HepG2 (cell line): ENCODE measurements at regions not wholly inside any gene's neighbourhood (a gene's known extent, or its start where the extent isn't known, plus 50 kb on each side); places are given as distances from the start of the nearest gene placed in this dataset.
"Not testable (repeated sequence)": the region's sequence is repeated elsewhere in the genome, so short reads cannot be mapped to it uniquely, and the experiment has no call there.

ENCODE experiments used
- ATAC-seq: fragments of 200-7000 bp; cut with Tn5 transposase; 3 replicates; pipeline ENCODE4 v1.9.1; 2020; ENCODE audit warnings: mild to moderate bottlenecking, moderate library complexity
- BruUV-seq: library from RNA; stranded (reverse); fragments of 400-500 nt; replicated peaks from 2 replicates; lab custom pipeline; 2021; lab: Mats Ljungman, UMichigan
- CTCF ChIA-PET: fragments of 300-600 bp; formaldehyde crosslinking; extraction: SDS; loops from one replicate; lab custom pipeline; 2021; ENCODE audit warnings: low total read pairs, inconsistent platforms, low intra/inter-chr PET ratio; lab: Yijun Ruan, JAX
- POLR2A ChIA-PET: fragments of 350-600 bp; sonication (Branson Sonifier 250); formaldehyde crosslinking; loops from one replicate; lab custom pipeline; 2020; ENCODE audit warnings: antibody characterized with exemption, inconsistent platforms; lab: Yijun Ruan, JAX
- DNase-seq: peaks from one replicate; pipeline ENCODE4 v3.0.0-alpha.2; 2015; ENCODE audit warnings: low spot score
- FAIRE-seq: peaks from 3 replicates; lab custom pipeline; 2011; peaks lifted over from hg19 to GRCh38; lab: Jason Lieb, UNC
- H2AFZ ChIP-seq: one replicate; pipeline ENCODE4 v1.6.1; 2011; ENCODE audit warnings: low read length, inconsistent platforms
- H3K27ac ChIP-seq: fragments of 300-600 bp; 3 replicates; pipeline ENCODE4 v1.8.0; 2011; ENCODE audit warnings: mixed run types, mild to moderate bottlenecking, mixed read lengths, low read length, inconsistent platforms; ENCODE audit not compliant: insufficient read depth; ENCODE audit errors: extremely low read length
- H3K27me3 ChIP-seq, 2 experiments: fragments of 200-600 bp in 1 of 2; 2 replicates in 1 of 2; 3 replicates in 1 of 2; pipeline versions ENCODE4 v1.6.0 to v1.8.0; 2011; ENCODE audit warnings: low read length in 2 of 2, mild to moderate bottlenecking in 2 of 2, moderate library complexity in 2 of 2, inconsistent platforms in 1 of 2; ENCODE audit not compliant: insufficient read depth in 2 of 2, control insufficient read depth in 1 of 2
- H3K36me3 ChIP-seq, 2 experiments: fragments of 200-600 bp in 1 of 2; replicated peaks in 1 of 2; 2 replicates in 1 of 2; 3 replicates in 1 of 2; pipeline versions ENCODE4 v1.5.1 to v1.8.0; 2011; ENCODE audit warnings: low read length in 2 of 2, inconsistent platforms in 1 of 2; ENCODE audit not compliant: insufficient read depth in 2 of 2, control insufficient read depth in 1 of 2
- H3K4me1 ChIP-seq: 2 replicates; pipeline ENCODE4 v1.5.1; 2012; ENCODE audit warnings: low read length, inconsistent platforms; ENCODE audit not compliant: insufficient read depth
- H3K4me2 ChIP-seq: 2 replicates; pipeline ENCODE4 v1.6.0; 2011; ENCODE audit warnings: low read depth, low read length, inconsistent platforms
- H3K4me3 ChIP-seq, 3 experiments: fragments of 200-600 bp in 1 of 3; sonication (generic), shearing (Covaris generic) in 1 of 3; replicated peaks in 1 of 3; 2 replicates each; pipeline ENCODE4 v1.5.1; 2011 to 2016; ENCODE audit warnings: low read length in 3 of 3, inconsistent platforms in 2 of 3, low read depth in 2 of 3, mild to moderate bottlenecking in 2 of 3, control low read depth in 1 of 3, mixed read lengths in 1 of 3; ENCODE audit not compliant: insufficient read depth in 1 of 3
- H3K79me2 ChIP-seq: one replicate; pipeline ENCODE4 v1.6.1; 2011; ENCODE audit warnings: low read length, inconsistent platforms; ENCODE audit not compliant: insufficient read depth
- H3K9ac ChIP-seq: 2 replicates; pipeline ENCODE4 v1.6.0; 2011; ENCODE audit warnings: mild to moderate bottlenecking, low read depth, low read length, inconsistent platforms; ENCODE audit not compliant: insufficient read depth
- H3K9me3 ChIP-seq: 2 replicates; pipeline ENCODE4 v1.5.1; 2012; ENCODE audit warnings: mild to moderate bottlenecking, low read length
- H4K20me1 ChIP-seq: 2 replicates; pipeline ENCODE4 v1.6.0; 2011; ENCODE audit warnings: inconsistent platforms, mild to moderate bottlenecking, low read length, moderate library complexity; ENCODE audit not compliant: insufficient read depth
- CENPT ChIP-seq: sonication (generic); formaldehyde crosslinking; IDR thresholded peaks from 2 replicates; pipeline ENCODE4 v1.8.0; 2022; ENCODE audit warnings: low read depth, mild to moderate bottlenecking, moderate library complexity, missing genetic modification reagents
- GABPB1 ChIP-seq: IDR thresholded peaks from 2 replicates; pipeline ENCODE4 v1.6.1; 2016; ENCODE audit warnings: mild to moderate bottlenecking, missing genetic modification reagents, moderate library complexity, missing compliant biosample characterization
- GMEB2 ChIP-seq: IDR thresholded peaks from 2 replicates; pipeline ENCODE4 v1.6.1; 2016; ENCODE audit warnings: missing biosample characterization, missing genetic modification reagents, low read depth
- KLF15 ChIP-seq: sonication (generic); formaldehyde crosslinking; IDR thresholded peaks from 2 replicates; pipeline ENCODE4 v1.8.1; 2023; ENCODE audit warnings: borderline replicate concordance, mild to moderate bottlenecking, inconsistent platforms, missing genetic modification reagents, mixed read lengths
- KMT2B ChIP-seq: IDR thresholded peaks from 2 replicates; pipeline ENCODE4 v1.6.1; 2016; ENCODE audit warnings: missing genetic modification reagents, missing compliant biosample characterization
- MBNL3 ChIP-seq: fragments of 250-450 bp; sonication (Bioruptor Pico); conservative IDR thresholded peaks from 2 replicates; pipeline ENCODE4 v1.8.0; 2022; ENCODE audit warnings: mild to moderate bottlenecking, inconsistent platforms
- MYPOP ChIP-seq: sonication (generic); formaldehyde crosslinking; IDR thresholded peaks from 2 replicates; pipeline ENCODE4 v1.8.1; 2023; ENCODE audit warnings: mild to moderate bottlenecking, moderate library complexity, missing genetic modification reagents
- PITX1 ChIP-seq: sonication (generic); formaldehyde crosslinking; IDR thresholded peaks from 2 replicates; pipeline ENCODE4 v1.5.1; 2020; ENCODE audit warnings: mild to moderate bottlenecking, missing genetic modification reagents
- SIX1 ChIP-seq: sonication (generic); formaldehyde crosslinking; IDR thresholded peaks from 2 replicates; pipeline ENCODE4 v1.4.0; 2020; ENCODE audit warnings: missing genetic modification reagents, borderline replicate concordance
- SOX5 ChIP-seq: IDR thresholded peaks from 2 replicates; pipeline ENCODE4 v1.6.1; 2016; ENCODE audit warnings: borderline replicate concordance
- ZNF296 ChIP-seq: sonication (generic); formaldehyde crosslinking; conservative IDR thresholded peaks from 2 replicates; pipeline ENCODE4 v1.5.0; 2020; ENCODE audit warnings: mild to moderate bottlenecking, missing genetic modification reagents
- ZNF350 ChIP-seq: sonication (generic); formaldehyde crosslinking; IDR thresholded peaks from 2 replicates; pipeline ENCODE4 v1.4.0; 2020; ENCODE audit warnings: mild to moderate bottlenecking, low read depth, missing genetic modification reagents, borderline replicate concordance
- ZNF354B ChIP-seq: sonication (generic); formaldehyde crosslinking; IDR thresholded peaks from 2 replicates; pipeline ENCODE4 v1.8.0; 2022; ENCODE audit warnings: mild to moderate bottlenecking, missing genetic modification reagents
- ZNF589 ChIP-seq: sonication (generic); formaldehyde crosslinking; conservative IDR thresholded peaks from 2 replicates; pipeline ENCODE4 v1.8.0; 2022; ENCODE audit warnings: mild to moderate bottlenecking, moderate library complexity, missing genetic modification reagents
- ZSCAN20 ChIP-seq: sonication (generic); formaldehyde crosslinking; IDR thresholded peaks from 2 replicates; pipeline ENCODE4 v1.4.0; 2020; ENCODE audit warnings: missing genetic modification reagents, mild to moderate bottlenecking, borderline replicate concordance
- WGBS: methylation state at CpG from one replicate; pipeline ENCODE4 v1.1.6; 2017; ENCODE audit warnings: low lambda C conversion rate; 5-methylcytosine and 5-hydroxymethylcytosine counted together
- in situ Hi-C: cut with HindIII; loops from 2 replicates; pipeline ENCODE4 v1.10.0; 2017; ENCODE audit warnings: low pct_unique_long_range_greater_than_20kb; ENCODE audit not compliant: extremely low pct_ligation_motif_present
- intact Hi-C: fragments of 100-400 bp; cut with micrococcal nuclease; formaldehyde crosslinking; loops from one replicate; pipeline ENCODE4 v1.10.0; 2022; ENCODE audit not compliant: unreplicated experiment

GRCh38 chr4:79674906-79675305, 266.9 kb upstream of the GK2 start:
- H3K9me3 ChIP-seq, in situ Hi-C loops, POLR2A ChIA-PET, H3K79me2 ChIP-seq, DNase-seq, intact Hi-C loops, H4K20me1 ChIP-seq, H3K36me3 ChIP-seq, H3K4me2 ChIP-seq, H3K4me3 ChIP-seq, H3K27me3 ChIP-seq, ATAC-seq, H2AFZ ChIP-seq, CTCF ChIA-PET, H3K4me1 ChIP-seq, H3K9ac ChIP-seq, BruUV-seq, H3K27ac ChIP-seq, FAIRE-seq: not testable (repeated sequence)
- 21% methylated on average over 4 of the region's 4 CpGs for WGBS

- FAIRE-seq = no peak
- Histone ChIP-seq H4K20me1 (no peaks in the 10 kb centered on the region), H3K27me3 (no peaks in the 10 kb centered on the region)
Observed at GRCh38 chr4:79673898-79674297, 265.9 kb upstream of the GK2 start.

More at GRCh38 chr4:79673898-79674297, 265.9 kb upstream of the GK2 start:
- POLR2A ChIA-PET = no interaction called here
- Histone ChIP-seq H3K9me3 (no peaks in the 10 kb centered on the region), H3K4me3 (no peak overlapping the region), H3K36me3 (no peaks in the 10 kb centered on the region), H3K79me2 (no peaks in the 10 kb centered on the region), H2AFZ (no peak overlapping the region), H3K4me1 (no peaks in the 10 kb centered on the region), H3K27ac (no peak overlapping the region), H3K4me2 (no peak overlapping the region), H3K9ac (no peak overlapping the region)
- intact Hi-C loops = no loop called here
- in situ Hi-C loops = no loop called here
- TF ChIP-seq KMT2B (no peak), SOX5 (no peak), PITX1 (CRISPR knock-in tag) (no peak), ZNF354B (CRISPR knock-in tag) (no peak), CENPT (CRISPR knock-in tag) (no peak), ZNF296 (CRISPR knock-in tag) (no peak), GMEB2 (no peak), MBNL3 (CRISPR knock-in tag) (no peak), ZSCAN20 (CRISPR knock-in tag) (no peak), MYPOP (no peak), ZNF589 (CRISPR knock-in tag) (no peak), KLF15 (CRISPR knock-in tag) (no peak), ZNF350 (CRISPR knock-in tag) (no peak), GABPB1 (CRISPR knock-in tag) (no peak), SIX1 (no peak)
- WGBS = 35% methylated on average over 3 of the region's 3 CpGs
- ATAC-seq = no peak
- no TSS peak for BruUV-seq
- CTCF ChIA-PET = no interaction called here
- no peak for DNase-seq
